GM18868 (cell line): ENCODE measurements at regions not wholly inside any gene's neighbourhood (a gene's known extent, or its start where the extent isn't known, plus 50 kb on each side); places are given as distances from the start of the nearest gene placed in this dataset.

ENCODE experiments used
- ATAC-seq: cut with Tn5 transposase; IDR thresholded peaks from one replicate; pipeline ENCODE4 v1.9.1; 2021; ENCODE audit warnings: mild to moderate bottlenecking, moderate library complexity; ENCODE audit not compliant: unreplicated experiment

- ATAC-seq, result no peak
These were observed 147.6 kb downstream of the SPATA19 start for GRCh38 chr11:133697603-133698180.

GRCh38 chr11:133697161-133697560 lies 148.2 kb downstream of the SPATA19 start:
- no peak for ATAC-seq

- no peak for ATAC-seq
These were observed 149.9 kb downstream of the SPATA19 start for GRCh38 chr11:133695387-133695786.

GRCh38 chr11:133694701-133695100 lies 150.6 kb downstream of the SPATA19 start:
- ATAC-seq, result no peak

GRCh38 chr11:133693110-133693509 lies 152.2 kb downstream of the SPATA19 start:
- no peak for ATAC-seq

GRCh38 chr11:133692126-133692934 lies 153.0 kb downstream of the SPATA19 start:
- no peak for ATAC-seq

- ATAC-seq, result no peak
These were observed 155.5 kb upstream of the OPCML start for GRCh38 chr11:133687781-133688180.

GRCh38 chr11:133681901-133682300 lies 149.6 kb upstream of the OPCML start:
- no peak for ATAC-seq

- no peak for ATAC-seq
These were observed 147.6 kb upstream of the OPCML start for GRCh38 chr11:133679896-133680295.

- no peak for ATAC-seq
These were observed 145.9 kb upstream of the OPCML start for GRCh38 chr11:133678191-133678590.

- no peak for ATAC-seq
These were observed 145.1 kb upstream of the OPCML start for GRCh38 chr11:133677387-133677786.

- ATAC-seq, result no peak
These were observed 144.0 kb upstream of the OPCML start for GRCh38 chr11:133676265-133676664.

GRCh38 chr11:133669371-133670053 lies 137.2 kb upstream of the OPCML start:
- no peak for ATAC-seq

- ATAC-seq, result no peak
These were observed 131.1 kb upstream of the OPCML start for GRCh38 chr11:133663135-133663985.

- ATAC-seq, result no peak
These were observed 129.5 kb upstream of the OPCML start for GRCh38 chr11:133661846-133662245.

GRCh38 chr11:133660202-133660568 lies 127.9 kb upstream of the OPCML start:
- no peak for ATAC-seq

- ATAC-seq, result peak; percentile 88
These were observed 127.4 kb upstream of the OPCML start for GRCh38 chr11:133659538-133660201.

- no peak for ATAC-seq
These were observed 124.8 kb upstream of the OPCML start for GRCh38 chr11:133657054-133657453.

GRCh38 chr11:133656082-133656635 lies 123.9 kb upstream of the OPCML start:
- ATAC-seq, result no peak

GRCh38 chr11:133654630-133655212 lies 122.4 kb upstream of the OPCML start:
- no peak for ATAC-seq
